ENCODE measurements at regions not wholly inside any gene's neighbourhood (a gene's known extent, or its start where the extent isn't known, plus 50 kb on each side); places are given as distances from the start of the nearest gene placed in this dataset.

DNA sequence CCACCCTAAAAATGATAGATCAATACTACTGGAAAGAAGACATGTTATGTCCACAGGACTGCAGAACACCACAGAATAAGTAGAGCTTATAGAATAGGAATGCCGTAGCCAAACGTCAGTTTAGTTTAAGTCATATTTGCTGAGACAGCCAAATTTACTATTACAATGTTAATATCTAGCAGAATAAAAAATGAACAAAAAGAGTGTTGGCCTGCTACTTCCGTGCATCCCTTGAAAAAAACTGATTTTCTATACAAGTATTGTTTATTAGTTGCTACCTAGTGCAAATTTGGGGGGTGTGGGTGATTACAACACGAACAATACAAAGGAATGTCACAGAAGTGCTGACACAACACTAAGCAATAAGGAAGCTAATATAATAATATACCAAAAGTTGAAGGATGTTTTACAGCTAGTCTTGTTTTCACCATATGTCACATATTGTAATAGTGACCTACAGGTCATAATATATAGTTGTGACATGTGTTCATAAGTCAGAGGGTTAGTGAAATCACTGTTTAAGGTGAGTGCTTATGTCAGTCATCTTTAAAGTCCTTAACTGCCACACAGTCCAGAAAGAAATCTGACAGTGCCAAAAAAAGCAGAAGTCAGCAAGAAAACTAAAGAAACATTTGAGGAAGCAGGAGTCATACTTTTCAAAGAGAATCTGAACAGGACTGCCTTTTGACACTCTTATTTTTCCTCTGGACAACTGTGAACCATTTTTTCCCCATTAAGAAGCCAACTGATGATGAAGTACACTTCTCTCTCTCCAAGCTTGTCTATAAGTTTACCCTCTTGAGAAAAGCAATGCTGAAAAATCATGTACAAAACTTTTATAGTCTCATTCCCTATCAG is 376.4 kb downstream of the ZEB2 start:
- no peak for TF ChIP-seq CTCF (IDR thresholded peaks at IDR 0.05; ENCODE audit: low read depth, low read length)
- TF ChIP-seq POLR2A (IDR thresholded peaks at IDR 0.05; ENCODE audit: extremely low read depth, insufficient read length): no peak
- no peak for TF ChIP-seq MAX (IDR thresholded peaks at IDR 0.05; ENCODE audit: low read depth, low read length)
- TF ChIP-seq MYC (IDR thresholded peaks at IDR 0.05; ENCODE audit: low read depth, low read length): no peak
